T-helper 1 cell treated with Interleukin-12 subunit alpha and Interleukin-12 subunit beta and Interleukin-4 antibody, amounts not matched to agents 30 ng/mL and 1 ng/mL, for 36 hours (primary cell): ENCODE measurements at regions not wholly inside any gene's neighbourhood (a gene's known extent, or its start where the extent isn't known, plus 50 kb on each side); places are given as distances from the start of the nearest gene placed in this dataset.

Experiments used
- intact Hi-C: fragments of 100-400 bp; cut with micrococcal nuclease; formaldehyde crosslinking; loops from one replicate; pipeline ENCODE4 v1.15.1; 2024

- intact Hi-C loops: no loop called here
These were observed 454.4 kb downstream of the MAFB start for GRCh38 chr20:40234593-40234992.

GRCh38 chr20:40233406-40233805, 455.6 kb downstream of the MAFB start:
- intact Hi-C loops: no loop called here

DNA sequence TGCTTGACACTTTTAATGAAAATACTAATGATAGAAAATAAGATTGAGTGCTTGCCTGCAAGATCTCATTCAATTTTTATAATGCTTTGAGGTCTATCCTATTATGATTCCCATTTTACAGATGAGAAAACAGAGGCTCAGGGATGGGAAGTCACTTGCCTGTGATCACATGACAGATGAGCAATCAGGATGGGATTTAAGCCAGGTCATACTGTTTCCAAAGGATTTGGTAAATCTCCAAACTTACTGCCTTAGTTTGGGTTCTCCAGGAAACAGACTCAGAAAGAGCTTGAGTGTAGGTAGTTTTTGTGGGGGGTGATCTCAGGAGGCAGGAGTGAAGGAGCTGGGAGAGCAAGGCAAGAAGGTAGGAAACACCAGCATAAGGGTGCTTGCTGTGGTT, 456.3 kb downstream of the MAFB start:
- intact Hi-C loops: no loop called here

GRCh38 chr20:40232273-40232672, 456.8 kb downstream of the MAFB start:
- intact Hi-C loops: no loop called here

- intact Hi-C loops: no loop called here
These were observed 458.6 kb downstream of the MAFB start for GRCh38 chr20:40230486-40230885.

- intact Hi-C loops: no loop called here
These were observed 463.4 kb downstream of the MAFB start for GRCh38 chr20:40225596-40225995.

GRCh38 chr20:40223810-40224209, 465.2 kb downstream of the MAFB start:
- intact Hi-C loops: no loop called here

DNA sequence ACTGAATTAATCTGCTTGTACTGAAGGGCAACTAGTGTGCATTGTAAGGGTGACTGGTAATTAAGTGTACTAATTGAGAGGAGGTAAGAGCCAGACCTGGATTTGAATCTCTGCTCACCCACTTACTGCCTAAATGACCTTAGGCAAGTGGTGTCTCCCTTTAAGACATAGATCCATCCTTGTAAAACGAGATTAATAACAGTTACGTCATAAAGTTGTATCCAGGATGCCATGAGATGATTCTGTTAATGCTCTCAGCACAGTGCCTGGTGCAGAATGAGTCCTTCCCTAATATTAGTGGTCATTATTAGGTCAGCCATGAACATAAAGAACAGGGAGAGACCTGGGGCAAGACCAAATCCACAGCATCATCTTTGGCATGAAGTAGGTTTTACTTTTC, 470.1 kb downstream of the MAFB start:
- intact Hi-C loops: no loop called here

- intact Hi-C loops: no loop called here
These were observed 470.6 kb downstream of the MAFB start for GRCh38 chr20:40218316-40218969.

GRCh38 chr20:40207655-40208054, 481.4 kb downstream of the MAFB start:
- intact Hi-C loops: loop anchor here (10.0 kb wide), 1 partner anchor 1257 kb away; no protein-coding TSS in a partner anchor

DNA sequence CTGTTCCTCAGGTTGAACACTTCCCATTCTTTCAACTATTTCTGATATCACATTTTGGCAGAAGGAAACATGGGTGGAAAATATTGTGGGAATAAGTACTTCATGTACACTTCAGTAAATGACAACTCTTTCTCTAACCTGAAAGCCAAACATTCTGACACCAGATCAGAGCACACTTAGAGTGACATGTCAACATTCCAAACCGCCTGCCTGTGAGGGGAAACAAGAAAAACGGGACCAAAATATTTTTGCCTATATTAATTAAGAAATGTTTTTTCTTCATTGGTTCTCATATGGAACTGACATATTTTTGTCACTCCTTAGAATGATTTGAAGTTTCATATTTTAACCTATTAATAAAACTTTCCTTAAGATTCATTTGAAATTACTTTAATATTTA, 483.1 kb downstream of the MAFB start:
- intact Hi-C loops: loop anchor here (10.0 kb wide), 1 partner anchor 1259 kb away; no protein-coding TSS in a partner anchor

DNA sequence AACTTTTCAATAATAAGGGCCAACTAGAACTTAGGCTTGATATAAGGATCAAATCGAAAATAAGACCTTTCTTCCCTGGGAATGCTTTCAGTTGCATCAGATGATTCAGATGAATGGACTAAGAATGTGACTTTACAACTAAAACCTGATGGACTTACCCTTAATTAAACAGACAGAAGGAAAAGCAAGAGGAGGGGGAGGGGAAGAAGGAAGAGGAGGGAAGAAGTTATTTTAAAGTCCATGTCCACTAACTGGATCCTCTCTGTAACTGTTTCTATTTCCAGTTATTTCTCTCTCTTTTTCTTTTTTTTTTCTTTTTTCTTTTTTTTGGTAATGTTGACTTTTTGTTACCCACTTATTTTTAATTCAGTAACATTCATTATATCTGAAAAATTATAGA, 486.0 kb downstream of the MAFB start:
- intact Hi-C loops: loop anchor here (10.0 kb wide), 1 partner anchor 1262 kb away; no protein-coding TSS in a partner anchor

DNA sequence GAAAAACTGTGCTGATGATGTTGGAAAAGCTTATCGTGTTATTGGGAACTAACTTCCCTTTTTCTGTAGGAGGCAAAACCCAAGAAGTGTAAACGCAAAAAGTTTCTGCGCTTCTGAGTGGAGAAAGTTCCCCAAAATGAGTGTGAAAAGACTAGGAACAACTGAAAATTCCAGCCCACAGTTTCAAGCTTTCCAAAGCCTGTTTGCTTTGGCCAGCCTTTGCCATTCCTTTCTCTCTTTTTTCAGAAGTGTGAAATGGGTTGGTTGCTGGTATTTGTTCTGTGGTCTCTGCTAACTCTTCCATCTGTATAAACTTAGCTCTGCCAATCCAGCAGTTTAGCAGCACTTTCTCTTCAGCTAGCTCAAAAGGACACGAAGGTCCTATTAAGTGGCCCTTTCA, 491.3 kb downstream of the MAFB start:
- intact Hi-C loops: no loop called here

DNA sequence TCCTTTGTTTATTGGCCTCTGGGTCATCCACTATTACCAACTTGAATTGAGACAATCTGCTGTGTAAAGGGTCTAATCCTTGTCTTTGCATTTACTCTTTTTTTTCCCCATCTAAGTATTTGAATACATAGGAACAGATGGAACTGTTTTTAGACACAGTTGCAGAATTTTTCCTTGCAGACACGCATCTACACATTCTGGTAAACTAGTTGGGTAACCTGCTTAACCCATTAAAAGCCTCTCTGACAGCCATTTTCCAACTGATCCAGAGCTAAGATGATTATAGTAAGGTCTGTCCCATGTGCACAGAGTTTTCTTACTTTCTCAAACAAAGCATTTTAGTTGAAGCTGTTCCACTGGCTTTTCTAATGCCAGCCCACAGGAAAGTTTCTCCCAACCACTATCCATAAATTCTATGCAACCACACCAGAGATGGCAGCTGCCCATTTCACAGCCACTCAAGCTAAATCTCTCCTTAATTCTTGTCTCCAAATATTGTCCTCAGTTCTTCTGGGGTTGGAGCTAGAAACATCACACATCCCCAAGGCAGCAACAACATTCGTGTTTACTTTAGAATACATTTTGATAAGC, 492.1 kb downstream of the MAFB start:
- intact Hi-C loops: no loop called here

DNA sequence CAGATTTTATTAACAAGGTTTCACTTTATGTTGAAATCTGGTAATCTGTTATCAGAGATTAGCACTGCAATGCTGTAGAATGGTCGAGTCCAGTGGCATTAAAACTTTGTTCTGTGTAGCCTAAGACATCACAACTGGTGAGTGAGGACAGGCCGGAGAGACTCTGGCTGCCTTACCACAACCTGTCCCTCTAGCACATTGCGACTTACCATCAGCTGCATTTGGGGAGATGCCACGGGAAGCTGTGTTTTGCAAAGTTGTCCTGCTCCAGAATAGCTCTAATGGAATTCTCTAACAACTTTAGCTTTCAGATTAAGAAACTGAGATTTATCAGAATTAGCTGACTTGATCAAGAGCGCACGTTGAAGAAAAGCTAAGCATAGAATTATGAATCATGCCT, 493.3 kb downstream of the MAFB start:
- intact Hi-C loops: no loop called here

- intact Hi-C loops: no loop called here
These were observed 496.5 kb downstream of the MAFB start for GRCh38 chr20:40192529-40192928.

- intact Hi-C loops: no loop called here
These were observed 497.0 kb downstream of the MAFB start for GRCh38 chr20:40192081-40192480.

DNA sequence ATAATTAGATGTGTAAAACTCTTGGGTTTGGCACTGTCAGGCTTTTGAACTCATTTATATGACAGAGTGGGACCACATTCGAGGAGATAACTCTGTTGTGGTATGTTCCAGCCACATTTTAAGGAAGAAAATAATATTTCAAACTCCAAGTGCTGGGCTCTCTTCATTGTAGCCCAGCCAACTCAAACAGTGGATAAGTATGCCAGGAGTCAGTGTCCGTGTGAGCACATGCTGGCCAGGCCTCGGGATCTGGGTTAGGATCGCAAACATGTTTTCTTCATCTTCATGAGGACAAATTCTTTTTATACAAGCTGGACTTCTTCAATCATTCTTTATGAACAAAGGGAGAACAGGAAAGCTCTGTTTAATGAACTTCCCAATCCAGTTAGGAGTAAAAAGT, 497.5 kb downstream of the MAFB start:
- intact Hi-C loops: no loop called here

DNA sequence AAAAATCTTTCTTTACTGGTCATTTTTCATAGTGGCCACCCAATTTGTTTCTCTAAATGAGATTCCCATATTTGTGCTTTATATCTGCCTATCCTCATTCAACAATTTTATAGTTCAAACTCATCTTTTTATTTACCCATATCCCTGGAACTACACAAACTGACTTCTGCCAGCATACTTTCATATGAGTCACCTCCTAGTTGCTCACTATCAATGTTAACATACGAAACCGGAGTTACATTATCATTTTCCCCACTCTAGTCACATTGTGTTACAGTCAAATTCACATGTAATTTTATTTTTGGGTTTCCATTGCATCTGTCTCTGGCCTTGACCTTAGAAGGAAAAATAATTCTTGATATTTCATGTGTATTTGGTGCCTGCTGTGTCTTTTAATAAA, 499.4 kb downstream of the MAFB start:
- intact Hi-C loops: no loop called here

DNA sequence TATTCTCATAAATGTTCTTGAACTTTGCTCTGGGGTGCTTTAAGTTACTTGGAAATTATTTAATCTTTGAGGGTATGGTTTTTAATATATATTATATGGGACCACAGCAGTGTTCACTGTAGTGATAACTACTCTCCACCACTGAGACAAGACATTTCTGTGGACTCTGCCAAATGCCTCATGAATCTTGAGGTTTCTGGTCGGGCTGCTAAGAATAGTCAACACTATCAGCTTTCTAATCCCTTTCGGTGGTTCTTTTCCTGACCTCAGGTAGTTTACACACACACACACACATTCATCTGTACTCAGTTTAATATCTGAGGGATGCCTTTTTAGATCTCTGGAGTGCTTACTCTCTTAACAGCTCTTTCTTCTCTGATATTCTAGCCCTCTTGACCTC, 500.7 kb downstream of the MAFB start:
- intact Hi-C loops: no loop called here

- intact Hi-C loops: no loop called here
These were observed 502.2 kb downstream of the MAFB start for GRCh38 chr20:40186826-40187225.

GRCh38 chr20:40181676-40182075, 507.4 kb downstream of the MAFB start:
- intact Hi-C loops: no loop called here

- intact Hi-C loops: no loop called here
These were observed 512.8 kb downstream of the MAFB start for GRCh38 chr20:40176098-40176841.
